ENCODE measurements at regions not wholly inside any gene's neighbourhood (a gene's known extent, or its start where the extent isn't known, plus 50 kb on each side); places are given as distances from the start of the nearest gene placed in this dataset.

DNA sequence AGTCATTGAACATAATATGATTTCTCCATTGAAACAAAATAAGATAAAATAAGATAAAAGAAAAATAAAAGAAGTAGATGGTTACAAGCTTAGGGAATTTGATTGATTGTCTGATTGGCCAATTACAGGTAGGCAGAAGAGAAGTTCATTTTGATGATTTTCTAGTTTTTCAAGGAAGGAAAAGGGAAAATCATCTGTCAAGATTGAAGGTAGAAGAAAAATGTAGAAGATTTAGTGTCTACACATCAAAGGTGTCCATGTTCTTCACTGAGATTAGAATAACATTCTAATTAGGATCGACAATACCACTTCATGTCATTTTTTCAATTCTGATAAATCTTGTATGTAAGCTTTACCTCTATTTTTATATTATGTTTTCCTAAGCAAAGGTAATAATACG is 489.1 kb downstream of the PCDH18 start:
- no peak for DNase-seq
- H3K4me3 Mint-ChIP-seq = no peak overlapping the region
- H3K9me3 Mint-ChIP-seq = peaks cover 4 to 6% of the 10 kb centered on the region in 2 donors
- no peak overlapping the region for H3K27ac Mint-ChIP-seq
- no peaks in the 10 kb centered on the region for H3K27me3 Mint-ChIP-seq (ENCODE audit: low read depth)
- no peaks in the 10 kb centered on the region for H3K36me3 Mint-ChIP-seq (ENCODE audit: insufficient read depth in 2 of 2)
- H3K4me1 Mint-ChIP-seq (ENCODE audit: low read depth) = no peaks in the 10 kb centered on the region
- ATAC-seq (replicated peaks in 1 of 2) = no peak

DNA sequence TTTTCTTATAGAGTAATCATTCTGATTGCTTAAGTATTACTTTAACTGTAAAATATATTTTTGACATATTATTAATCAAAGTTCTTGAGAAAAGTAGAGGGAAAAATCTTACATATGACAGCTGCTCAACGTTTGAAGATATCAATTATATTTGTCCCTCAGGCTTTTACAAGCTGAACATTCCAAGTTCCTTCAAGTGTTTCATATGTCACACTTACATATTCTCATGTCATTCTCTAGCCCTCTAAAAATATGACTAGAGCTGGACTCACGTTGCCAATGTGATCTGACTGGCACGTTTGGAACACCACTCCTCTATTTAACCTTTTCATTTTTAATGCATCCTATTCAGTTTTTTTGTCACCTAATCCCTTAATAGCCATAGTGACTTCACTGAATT is 492.9 kb downstream of the PCDH18 start:
- no peak overlapping the region for H3K4me3 Mint-ChIP-seq
- peaks cover 4 to 6% of the 10 kb centered on the region in 2 donors for H3K9me3 Mint-ChIP-seq
- no peaks in the 10 kb centered on the region for H3K4me1 Mint-ChIP-seq (ENCODE audit: low read depth)
- DNase-seq (no peak), ATAC-seq (replicated peaks in 1 of 2) (no peak)
- H3K27me3 Mint-ChIP-seq (ENCODE audit: low read depth) = no peaks in the 10 kb centered on the region
- H3K27ac Mint-ChIP-seq = no peak overlapping the region
- H3K36me3 Mint-ChIP-seq (ENCODE audit: insufficient read depth in 2 of 2) = no peaks in the 10 kb centered on the region

DNA sequence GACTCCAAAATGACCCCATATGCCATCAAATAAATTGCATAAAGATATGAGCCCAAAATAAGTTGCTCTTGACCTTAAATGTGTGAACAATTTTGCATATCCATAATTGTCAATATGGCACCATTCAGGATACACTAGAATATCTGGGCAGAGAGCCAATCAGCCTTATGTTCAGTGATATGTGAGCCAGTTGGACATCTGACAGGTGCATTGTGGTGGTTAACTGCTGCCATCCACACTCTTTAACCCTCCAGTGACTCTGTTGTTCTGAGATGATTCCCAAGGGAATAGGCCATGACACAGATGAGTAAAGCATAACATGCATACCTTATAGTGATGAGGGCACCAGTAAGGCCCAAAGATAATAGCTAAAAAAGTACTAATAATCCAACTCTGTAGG is 500.1 kb downstream of the PCDH18 start:
- Mint-ChIP-seq H3K36me3 (ENCODE audit: insufficient read depth in 2 of 2) (peaks cover 0 to 1% of the 10 kb centered on the region in 2 donors), H3K9me3 (peaks cover 4 to 7% of the 10 kb centered on the region in 2 donors), H3K27me3 (ENCODE audit: low read depth) (no peaks in the 10 kb centered on the region), H3K4me3 (no peak overlapping the region), H3K4me1 (ENCODE audit: low read depth) (no peaks in the 10 kb centered on the region), H3K27ac (no peak overlapping the region)
- ATAC-seq (replicated peaks in 1 of 2) (no peak), DNase-seq (no peak)

DNA sequence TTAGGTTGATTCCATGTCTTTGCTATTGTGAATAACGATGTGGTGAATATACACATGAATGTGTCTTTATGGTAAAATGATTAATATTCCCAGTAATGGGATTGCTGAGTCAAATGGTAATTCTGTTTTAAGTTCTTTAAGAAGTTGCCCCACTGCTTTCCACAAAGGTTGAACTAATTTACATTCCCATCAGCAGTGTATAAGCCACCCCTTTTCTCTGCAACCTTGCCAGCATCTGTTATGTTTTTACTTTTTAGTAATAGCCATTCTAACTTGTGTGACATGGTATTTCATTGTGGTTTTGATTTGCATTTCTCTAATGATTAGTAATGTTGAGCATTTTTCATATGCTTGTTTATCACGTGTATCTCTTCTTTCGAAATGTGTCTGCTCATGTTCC is 503.3 kb downstream of the PCDH18 start:
- Mint-ChIP-seq H3K4me3 (no peak overlapping the region), H3K27ac (no peak overlapping the region), H3K36me3 (ENCODE audit: insufficient read depth in 2 of 2) (peaks cover 0 to 1% of the 10 kb centered on the region in 2 donors), H3K4me1 (ENCODE audit: low read depth) (no peaks in the 10 kb centered on the region), H3K27me3 (ENCODE audit: low read depth) (no peaks in the 10 kb centered on the region), H3K9me3 (peaks cover 3 to 9% of the 10 kb centered on the region in 2 donors)
- ATAC-seq (replicated peaks in 1 of 2) = no peak
- DNase-seq = no peak

DNA sequence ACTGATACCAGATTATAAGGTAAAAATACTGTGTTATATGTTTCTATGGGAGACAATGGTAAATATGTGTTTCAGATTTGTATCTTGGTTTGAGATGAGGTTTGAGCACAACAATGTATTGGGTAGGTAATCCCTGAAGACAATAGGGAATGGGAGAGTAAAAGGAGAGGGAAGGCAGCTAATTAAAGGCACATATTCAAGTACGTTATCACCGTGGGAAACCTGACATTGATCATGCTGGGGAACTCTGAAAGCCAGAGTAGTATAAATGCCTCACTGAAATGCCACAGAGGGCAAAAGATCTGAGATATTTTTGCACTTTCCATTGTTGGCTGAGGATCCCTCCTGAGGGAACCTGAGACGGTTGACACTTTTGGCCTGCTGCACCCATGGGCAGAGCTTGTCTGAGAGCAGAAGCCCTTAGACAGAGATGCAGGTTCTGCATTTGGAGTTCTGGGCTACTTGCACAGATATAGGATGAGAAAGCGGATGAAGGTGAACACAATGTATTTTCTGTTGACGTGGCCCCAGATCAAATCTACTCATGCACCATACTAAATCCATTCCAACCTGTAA is 506.7 kb downstream of the PCDH18 start:
- Mint-ChIP-seq H3K36me3 (ENCODE audit: insufficient read depth in 2 of 2) (no peaks in the 10 kb centered on the region), H3K4me1 (ENCODE audit: low read depth) (no peaks in the 10 kb centered on the region), H3K4me3 (no peak overlapping the region), H3K27me3 (ENCODE audit: low read depth) (no peaks in the 10 kb centered on the region), H3K9me3 (peaks cover 3 to 9% of the 10 kb centered on the region in 2 donors), H3K27ac (no peak overlapping the region)
- no peak for ATAC-seq (replicated peaks in 1 of 2)
- no peak for DNase-seq

DNA sequence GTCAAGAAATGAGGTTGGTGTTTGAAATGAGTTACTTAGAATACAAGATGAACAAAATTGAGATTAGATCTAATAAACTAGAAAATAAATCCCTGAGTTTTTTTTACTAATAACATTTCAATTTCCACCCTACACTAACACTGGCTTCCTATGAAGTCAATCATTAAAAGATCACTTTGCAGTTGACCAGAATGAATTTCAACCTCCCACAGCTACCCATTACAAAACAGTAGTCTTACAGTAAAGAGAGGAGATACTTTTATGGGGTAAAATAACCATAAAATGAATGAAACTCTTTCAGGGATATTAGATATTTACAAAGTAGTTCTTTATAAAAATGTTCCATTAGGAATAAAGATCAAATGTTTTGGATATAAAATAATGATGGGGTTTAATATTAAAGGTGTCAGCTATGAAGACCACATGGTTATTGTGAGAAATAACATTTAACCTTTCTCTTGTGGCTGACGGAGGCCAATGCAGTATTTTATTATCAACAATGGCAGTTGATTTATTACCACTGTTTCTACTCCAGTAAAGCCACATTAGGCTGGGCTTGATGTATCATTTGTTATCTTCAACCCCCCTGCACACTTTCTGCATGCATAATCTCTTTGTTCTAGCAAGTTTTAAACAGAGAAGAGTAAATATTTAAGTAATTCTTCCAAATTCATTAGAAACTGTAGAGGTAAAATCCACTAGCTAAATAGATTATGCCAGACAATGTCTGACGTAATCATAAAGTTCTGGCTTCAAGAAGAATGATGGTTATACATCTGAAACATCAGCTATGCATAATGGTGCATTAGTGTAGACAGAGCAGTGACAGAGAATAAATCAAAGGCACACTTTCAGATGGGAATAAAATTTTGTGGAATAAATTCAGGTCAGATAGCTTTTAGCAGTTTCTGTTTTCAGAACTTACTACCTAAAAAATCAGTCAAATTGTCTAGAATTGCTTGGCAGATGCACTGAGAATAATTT is 516.6 kb downstream of the PCDH18 start:
- Mint-ChIP-seq H3K4me1 (ENCODE audit: low read depth) (no peaks in the 10 kb centered on the region), H3K36me3 (ENCODE audit: insufficient read depth in 2 of 2) (no peaks in the 10 kb centered on the region), H3K27me3 (ENCODE audit: low read depth) (no peaks in the 10 kb centered on the region), H3K27ac (no peak overlapping the region), H3K4me3 (no peak overlapping the region), H3K9me3 (peaks cover 0 to 2% of the 10 kb centered on the region in 2 donors)
- ATAC-seq (replicated peaks in 1 of 2) (no peak), DNase-seq (no peak)

DNA sequence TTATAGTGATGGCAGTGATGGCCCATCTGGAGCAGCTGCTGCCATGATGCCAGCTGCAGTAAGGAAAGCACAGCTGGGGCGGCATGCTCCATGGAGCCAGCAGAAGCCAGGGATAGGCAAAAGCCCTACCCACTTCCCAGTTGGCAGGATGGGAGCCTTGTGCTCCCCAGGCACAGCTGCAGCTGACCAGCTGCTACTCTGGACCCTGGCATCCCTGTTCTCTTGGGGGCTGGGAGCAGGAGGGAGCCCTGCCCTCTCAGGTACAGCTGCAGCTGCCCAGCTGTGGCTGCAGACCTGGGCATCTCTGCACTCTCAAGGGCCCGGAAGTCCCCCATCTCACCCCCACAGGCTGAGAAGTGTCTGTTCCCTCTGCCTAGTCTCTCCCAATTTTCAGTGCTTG is 531.9 kb downstream of the PCDH18 start:
- H3K36me3 Mint-ChIP-seq (ENCODE audit: insufficient read depth in 2 of 2) = peaks cover 2% of the 10 kb centered on the region in 2 donors
- H3K4me1 Mint-ChIP-seq (ENCODE audit: low read depth) = no peaks in the 10 kb centered on the region
- H3K9me3 Mint-ChIP-seq = peaks cover 12 to 13% of the 10 kb centered on the region in 2 donors
- no peak for DNase-seq
- no peak overlapping the region for H3K4me3 Mint-ChIP-seq
- H3K27ac Mint-ChIP-seq = no peak overlapping the region
- H3K27me3 Mint-ChIP-seq (ENCODE audit: low read depth) = no peaks in the 10 kb centered on the region
- ATAC-seq (replicated peaks in 1 of 2) = no peak

DNA sequence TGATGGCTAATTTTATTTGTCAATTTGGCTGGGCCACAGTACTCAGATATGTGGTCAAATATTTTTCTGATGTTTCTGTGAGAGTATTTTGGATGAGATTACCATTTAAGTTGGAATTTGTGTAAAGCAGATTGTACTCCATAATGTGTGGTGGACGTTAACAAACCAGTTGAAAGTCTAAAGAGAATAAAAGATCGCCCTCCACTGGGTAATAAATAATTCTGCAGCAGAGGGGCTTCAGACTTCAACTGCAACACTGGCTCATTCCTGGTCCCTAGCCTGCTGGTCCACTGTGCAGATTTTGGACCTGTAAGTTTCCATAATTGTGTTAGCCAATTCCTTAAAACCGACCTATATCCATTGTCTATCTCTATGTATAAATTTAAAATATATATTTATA is 540.3 kb downstream of the PCDH18 start:
- Mint-ChIP-seq H3K4me1 (ENCODE audit: low read depth) (no peaks in the 10 kb centered on the region), H3K4me3 (no peak overlapping the region), H3K27me3 (ENCODE audit: low read depth) (no peaks in the 10 kb centered on the region), H3K27ac (no peak overlapping the region), H3K36me3 (ENCODE audit: insufficient read depth in 2 of 2) (no peaks in the 10 kb centered on the region), H3K9me3 (peaks cover 7 to 9% of the 10 kb centered on the region in 2 donors)
- ATAC-seq (replicated peaks in 1 of 2) (no peak), DNase-seq (no peak)

DNA sequence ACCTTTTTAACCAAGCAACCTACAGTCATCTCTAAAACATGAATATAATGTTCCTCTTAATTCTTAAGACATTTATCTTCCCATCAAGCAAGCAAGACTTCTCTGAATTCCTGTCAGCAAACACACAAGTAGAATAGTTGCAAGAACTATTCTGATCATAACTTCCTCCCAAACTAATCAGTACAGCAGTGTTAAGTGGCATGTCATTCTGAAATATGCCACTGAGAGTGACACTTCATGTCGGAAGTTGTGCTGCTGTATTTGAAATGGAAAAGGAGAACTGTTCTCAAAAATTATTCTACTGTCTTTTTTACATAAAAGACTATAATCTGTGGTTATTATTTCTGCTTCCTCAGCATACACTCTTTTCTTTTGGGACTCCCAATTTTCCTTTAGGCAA is 546.6 kb downstream of the PCDH18 start:
- ATAC-seq (replicated peaks in 1 of 2) = no peak
- no peak overlapping the region for H3K4me3 Mint-ChIP-seq

DNA sequence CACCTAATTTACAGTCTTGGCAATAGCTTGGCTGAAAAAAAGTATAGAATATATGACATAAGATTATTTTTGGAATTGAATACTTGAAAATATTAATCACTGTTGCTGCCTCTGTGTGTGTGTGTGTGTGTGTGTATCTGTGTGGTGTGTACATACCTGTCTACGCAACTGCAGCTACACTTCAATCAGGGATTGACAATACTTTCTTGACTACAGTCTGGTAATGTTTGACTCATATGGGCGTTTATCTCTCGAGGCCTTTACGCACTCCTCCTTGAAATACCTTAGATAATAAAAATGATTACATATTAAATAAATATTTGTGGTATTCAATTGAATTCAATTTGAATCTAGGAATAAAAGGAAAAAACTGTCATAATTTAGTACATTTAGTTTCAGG is 565.2 kb downstream of the PCDH18 start:
- Mint-ChIP-seq H3K27me3 (ENCODE audit: low read depth) (no peaks in the 10 kb centered on the region), H3K36me3 (ENCODE audit: insufficient read depth in 2 of 2) (peaks cover 0 to 1% of the 10 kb centered on the region in 2 donors), H3K4me3 (no peak overlapping the region), H3K9me3 (peaks cover 7 to 10% of the 10 kb centered on the region in 2 donors), H3K4me1 (ENCODE audit: low read depth) (no peaks in the 10 kb centered on the region), H3K27ac (no peak overlapping the region)
- no peak for DNase-seq
- ATAC-seq (replicated peaks in 1 of 2) = no peak

More for the DNA sequence above, 546.6 kb downstream of the PCDH18 start:
- no peak for DNase-seq
- H3K4me1 Mint-ChIP-seq (ENCODE audit: low read depth) = no peaks in the 10 kb centered on the region
- no peaks in the 10 kb centered on the region for H3K27me3 Mint-ChIP-seq (ENCODE audit: low read depth)
- no peaks in the 10 kb centered on the region for H3K36me3 Mint-ChIP-seq (ENCODE audit: insufficient read depth in 2 of 2)
- no peak overlapping the region for H3K27ac Mint-ChIP-seq
- peaks cover 2 to 4% of the 10 kb centered on the region in 2 donors for H3K9me3 Mint-ChIP-seq

DNA sequence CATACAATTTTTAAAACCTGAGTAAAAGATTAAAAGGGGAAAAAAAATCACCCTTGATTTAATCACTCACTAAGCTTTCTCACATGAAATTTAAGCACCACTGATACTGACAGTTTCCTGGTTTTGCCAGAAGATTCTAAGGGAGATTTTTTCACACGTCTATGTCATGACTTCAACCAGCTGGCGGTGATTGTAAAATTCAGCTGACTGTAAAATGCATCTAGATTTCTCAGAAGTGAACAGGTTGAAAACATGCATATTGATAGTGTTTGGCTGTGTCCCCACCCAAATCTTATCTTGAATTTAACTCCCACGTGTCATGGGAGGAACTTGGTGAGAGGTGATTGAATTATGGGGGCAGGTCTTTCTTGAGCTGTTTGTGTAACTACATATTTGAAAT is 566.8 kb downstream of the PCDH18 start:
- Mint-ChIP-seq H3K36me3 (ENCODE audit: insufficient read depth in 2 of 2) (no peaks in the 10 kb centered on the region), H3K4me1 (ENCODE audit: low read depth) (no peaks in the 10 kb centered on the region), H3K4me3 (no peak overlapping the region), H3K9me3 (peaks cover 3 to 4% of the 10 kb centered on the region in 2 donors), H3K27me3 (ENCODE audit: low read depth) (no peaks in the 10 kb centered on the region), H3K27ac (no peak overlapping the region)
- no peak for ATAC-seq (replicated peaks in 1 of 2)
- no peak for DNase-seq

DNA sequence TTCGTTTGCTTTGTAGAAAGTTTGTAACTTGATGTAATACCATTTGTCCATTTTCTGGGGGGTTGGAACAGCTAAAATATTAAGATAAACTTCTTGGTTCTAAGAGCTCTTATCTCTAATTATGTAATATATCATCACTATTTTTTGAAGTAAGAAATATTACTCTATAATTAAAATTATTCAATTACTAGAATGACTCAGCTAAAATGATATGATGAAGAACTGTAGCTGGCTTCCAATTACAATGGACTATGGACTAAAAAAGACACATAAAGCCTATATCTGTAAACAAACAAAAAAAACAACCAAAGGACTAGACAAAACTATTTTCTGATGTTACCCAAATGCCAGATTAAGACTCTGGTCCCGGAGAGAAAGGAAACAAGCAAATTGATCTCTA is 569.4 kb downstream of the PCDH18 start:
- H3K4me1 Mint-ChIP-seq (ENCODE audit: low read depth) = no peaks in the 10 kb centered on the region
- DNase-seq (no peak), ATAC-seq (replicated peaks in 1 of 2) (no peak)
- H3K27ac Mint-ChIP-seq = no peak overlapping the region
- no peaks in the 10 kb centered on the region for H3K27me3 Mint-ChIP-seq (ENCODE audit: low read depth)
- H3K4me3 Mint-ChIP-seq = no peak overlapping the region
- no peaks in the 10 kb centered on the region for H3K36me3 Mint-ChIP-seq (ENCODE audit: insufficient read depth in 2 of 2)
- H3K9me3 Mint-ChIP-seq = peaks cover 0 to 3% of the 10 kb centered on the region in 2 donors

DNA sequence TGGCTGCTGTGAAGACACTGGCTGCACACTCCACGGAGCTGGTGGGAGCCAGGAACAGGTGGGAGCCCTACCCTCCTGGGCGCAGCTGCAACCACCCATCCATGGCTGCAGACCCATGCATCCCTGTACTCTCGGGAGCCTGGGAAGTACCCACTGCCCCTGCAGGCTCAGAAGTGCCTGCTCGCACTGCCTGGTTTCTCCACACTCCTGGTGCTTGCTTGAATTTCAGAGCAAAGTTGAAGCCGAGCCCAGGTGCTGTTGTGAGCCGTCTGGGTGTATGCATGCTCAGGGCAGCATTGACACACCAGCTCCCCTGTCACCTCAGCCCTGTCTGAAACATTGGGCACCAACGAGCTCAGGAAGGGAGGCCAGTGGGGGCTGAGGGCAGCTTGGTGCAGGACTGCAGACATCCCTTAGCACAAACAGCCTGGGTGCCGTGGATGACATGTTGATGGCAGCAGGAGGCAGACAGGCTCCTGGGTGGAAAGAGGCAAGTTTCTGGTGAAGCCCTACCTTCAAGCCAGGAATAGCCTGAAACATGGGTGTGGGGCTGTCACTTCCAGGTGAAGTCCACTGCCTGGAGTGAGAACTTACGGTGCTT is 585.9 kb downstream of the PCDH18 start:
- no peaks in the 10 kb centered on the region for H3K27me3 Mint-ChIP-seq (ENCODE audit: low read depth)
- ATAC-seq (replicated peaks in 1 of 2) (no peak), DNase-seq (no peak)
- no peak overlapping the region for H3K27ac Mint-ChIP-seq
- H3K9me3 Mint-ChIP-seq = peaks cover under 1 to 2% of the 10 kb centered on the region in 2 donors
- no peaks in the 10 kb centered on the region for H3K36me3 Mint-ChIP-seq (ENCODE audit: insufficient read depth in 2 of 2)
- H3K4me3 Mint-ChIP-seq = no peak overlapping the region
- no peaks in the 10 kb centered on the region for H3K4me1 Mint-ChIP-seq (ENCODE audit: low read depth)
